SK-N-SH (cell line): ENCODE measurements at regions not wholly inside any gene's neighbourhood (a gene's known extent, or its start where the extent isn't known, plus 50 kb on each side); places are given as distances from the start of the nearest gene placed in this dataset.

ENCODE experiments used
- CHD2 ChIP-seq: fragments of 150-350 bp; IDR thresholded peaks from 2 replicates; pipeline ENCODE4 v1.6.1; 2018; ENCODE audit warnings: low read length; ENCODE audit not compliant: partially characterized antibody
- EZH2phosphoT487 ChIP-seq: fragments of 200-600 bp; sonication (generic); IDR thresholded peaks from 2 replicates; pipeline ENCODE4 v1.6.1; 2017; ENCODE audit warnings: low read depth, mixed run types, mild to moderate bottlenecking, antibody characterized with exemption, moderate library complexity, borderline replicate concordance
- FOSL2 ChIP-seq: IDR thresholded peaks from 2 replicates; pipeline ENCODE4 v1.4.0; 2012; ENCODE audit warnings: low read depth, mild to moderate bottlenecking, moderate library complexity, borderline replicate concordance
- FOXJ3 ChIP-seq: sonication (generic); formaldehyde crosslinking; IDR thresholded peaks from 2 replicates; pipeline ENCODE4 v1.5.1; 2020; ENCODE audit warnings: mild to moderate bottlenecking, missing genetic modification reagents
- FOXM1 ChIP-seq: IDR thresholded peaks from 2 replicates; pipeline ENCODE4 v1.4.0; 2012; ENCODE audit warnings: low read depth, mild to moderate bottlenecking
- JUND ChIP-seq: IDR thresholded peaks from 2 replicates; pipeline ENCODE4 v1.4.0; 2012
- MEF2A ChIP-seq: IDR thresholded peaks from 2 replicates; pipeline ENCODE4 v1.4.0; 2012; ENCODE audit warnings: low read depth, borderline replicate concordance
- NFIC ChIP-seq: IDR thresholded peaks from 2 replicates; pipeline ENCODE4 v1.4.0; 2012; ENCODE audit warnings: borderline replicate concordance
- POLR2AphosphoS5 ChIP-seq: IDR thresholded peaks from 2 replicates; pipeline ENCODE4 v1.6.1; 2012; ENCODE audit warnings: low read depth, low read length
- YY1 ChIP-seq: IDR thresholded peaks from 2 replicates; pipeline ENCODE4 v1.4.0; 2012; ENCODE audit warnings: low read depth, mild to moderate bottlenecking
- TF ChIP-seq, protein P1 (sequence below): fragments of 200-600 bp; sonication (generic); IDR thresholded peaks from 2 replicates; pipeline ENCODE4 v1.6.1; 2017; ENCODE audit warnings: antibody characterized with exemption, mild to moderate bottlenecking, moderate library complexity
- TF ChIP-seq, protein P2 (sequence below): IDR thresholded peaks from 2 replicates; pipeline ENCODE4 v1.4.0; 2012; ENCODE audit warnings: low read depth, borderline replicate concordance
- TF ChIP-seq, protein P3 (sequence below): fragments of 150-350 bp; IDR thresholded peaks from 2 replicates; pipeline ENCODE4 v1.6.1; 2017; ENCODE audit warnings: antibody characterized with exemption, low read length, low read depth, borderline replicate concordance
- TF ChIP-seq, protein P4 (sequence below): fragments of 150-350 bp; IDR thresholded peaks from 2 replicates; pipeline ENCODE4 v1.6.1; 2016; ENCODE audit warnings: mild to moderate bottlenecking, low read depth, low read length

DNA sequence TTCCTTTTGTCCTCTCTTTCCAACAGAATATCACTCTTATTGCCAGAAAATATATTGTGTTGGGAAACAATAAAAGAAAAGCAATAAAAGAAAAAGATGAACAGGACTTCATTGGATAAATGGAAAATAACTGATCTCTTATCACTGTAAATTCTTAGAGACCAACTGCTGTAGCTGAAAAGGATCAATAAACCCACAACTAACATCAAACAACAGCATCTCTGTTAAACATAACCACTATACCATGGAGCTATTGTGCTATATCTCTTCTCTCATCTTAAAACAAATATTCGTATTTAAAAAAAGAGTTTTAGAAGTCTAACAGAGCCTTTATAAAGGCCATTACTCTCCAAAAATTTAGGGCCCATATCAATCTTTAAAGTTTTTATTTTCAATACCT lies 502.4 kb downstream of the TMEM232 start:
- no peak for TF ChIP-seq MEF2A
- TF ChIP-seq FOXM1, result no peak
- TF ChIP-seq YY1, result no peak
- TF ChIP-seq, protein P1, sequence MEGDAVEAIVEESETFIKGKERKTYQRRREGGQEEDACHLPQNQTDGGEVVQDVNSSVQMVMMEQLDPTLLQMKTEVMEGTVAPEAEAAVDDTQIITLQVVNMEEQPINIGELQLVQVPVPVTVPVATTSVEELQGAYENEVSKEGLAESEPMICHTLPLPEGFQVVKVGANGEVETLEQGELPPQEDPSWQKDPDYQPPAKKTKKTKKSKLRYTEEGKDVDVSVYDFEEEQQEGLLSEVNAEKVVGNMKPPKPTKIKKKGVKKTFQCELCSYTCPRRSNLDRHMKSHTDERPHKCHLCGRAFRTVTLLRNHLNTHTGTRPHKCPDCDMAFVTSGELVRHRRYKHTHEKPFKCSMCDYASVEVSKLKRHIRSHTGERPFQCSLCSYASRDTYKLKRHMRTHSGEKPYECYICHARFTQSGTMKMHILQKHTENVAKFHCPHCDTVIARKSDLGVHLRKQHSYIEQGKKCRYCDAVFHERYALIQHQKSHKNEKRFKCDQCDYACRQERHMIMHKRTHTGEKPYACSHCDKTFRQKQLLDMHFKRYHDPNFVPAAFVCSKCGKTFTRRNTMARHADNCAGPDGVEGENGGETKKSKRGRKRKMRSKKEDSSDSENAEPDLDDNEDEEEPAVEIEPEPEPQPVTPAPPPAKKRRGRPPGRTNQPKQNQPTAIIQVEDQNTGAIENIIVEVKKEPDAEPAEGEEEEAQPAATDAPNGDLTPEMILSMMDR, result no peak
- TF ChIP-seq NFIC, result no peak
- TF ChIP-seq JUND, result no peak
- no peak for TF ChIP-seq POLR2AphosphoS5
- TF ChIP-seq, protein P2, sequence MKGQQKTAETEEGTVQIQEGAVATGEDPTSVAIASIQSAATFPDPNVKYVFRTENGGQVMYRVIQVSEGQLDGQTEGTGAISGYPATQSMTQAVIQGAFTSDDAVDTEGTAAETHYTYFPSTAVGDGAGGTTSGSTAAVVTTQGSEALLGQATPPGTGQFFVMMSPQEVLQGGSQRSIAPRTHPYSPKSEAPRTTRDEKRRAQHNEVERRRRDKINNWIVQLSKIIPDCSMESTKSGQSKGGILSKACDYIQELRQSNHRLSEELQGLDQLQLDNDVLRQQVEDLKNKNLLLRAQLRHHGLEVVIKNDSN, result no peak
- TF ChIP-seq, protein P3, sequence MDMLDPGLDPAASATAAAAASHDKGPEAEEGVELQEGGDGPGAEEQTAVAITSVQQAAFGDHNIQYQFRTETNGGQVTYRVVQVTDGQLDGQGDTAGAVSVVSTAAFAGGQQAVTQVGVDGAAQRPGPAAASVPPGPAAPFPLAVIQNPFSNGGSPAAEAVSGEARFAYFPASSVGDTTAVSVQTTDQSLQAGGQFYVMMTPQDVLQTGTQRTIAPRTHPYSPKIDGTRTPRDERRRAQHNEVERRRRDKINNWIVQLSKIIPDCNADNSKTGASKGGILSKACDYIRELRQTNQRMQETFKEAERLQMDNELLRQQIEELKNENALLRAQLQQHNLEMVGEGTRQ, result no peak
- no peak for TF ChIP-seq EZH2phosphoT487
- no peak for TF ChIP-seq CHD2
- no peak for TF ChIP-seq FOSL2
- no peak for TF ChIP-seq FOXJ3 (CRISPR knock-in tag)
- TF ChIP-seq, protein P4, sequence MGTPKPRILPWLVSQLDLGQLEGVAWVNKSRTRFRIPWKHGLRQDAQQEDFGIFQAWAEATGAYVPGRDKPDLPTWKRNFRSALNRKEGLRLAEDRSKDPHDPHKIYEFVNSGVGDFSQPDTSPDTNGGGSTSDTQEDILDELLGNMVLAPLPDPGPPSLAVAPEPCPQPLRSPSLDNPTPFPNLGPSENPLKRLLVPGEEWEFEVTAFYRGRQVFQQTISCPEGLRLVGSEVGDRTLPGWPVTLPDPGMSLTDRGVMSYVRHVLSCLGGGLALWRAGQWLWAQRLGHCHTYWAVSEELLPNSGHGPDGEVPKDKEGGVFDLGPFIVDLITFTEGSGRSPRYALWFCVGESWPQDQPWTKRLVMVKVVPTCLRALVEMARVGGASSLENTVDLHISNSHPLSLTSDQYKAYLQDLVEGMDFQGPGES, result no peak
